Activated CD4-positive, alpha-beta T cell treated with anti-CD3 and anti-CD28 coated beads for 36 hours (primary cell): ENCODE measurements at regions not wholly inside any gene's neighbourhood (a gene's known extent, or its start where the extent isn't known, plus 50 kb on each side); places are given as distances from the start of the nearest gene placed in this dataset.

Source experiments
- ATAC-seq: fragments of 200-7000 bp; cut with Tn5 transposase; one replicate; pipeline ENCODE4 v1.10.0; 2021; ENCODE audit warnings: mild to moderate bottlenecking, moderate library complexity
- CTCF ChIA-PET: fragments of 350-600 bp; sonication (Branson Sonifier 250); formaldehyde crosslinking; loops from one replicate; lab custom pipeline; 2021; ENCODE audit warnings: antibody characterized with exemption; lab: Charles Lee
- POLR2A ChIA-PET: fragments of 350-600 bp; sonication (Branson Sonifier 250); formaldehyde crosslinking; loops from one replicate; lab custom pipeline; 2021; ENCODE audit warnings: antibody characterized with exemption, inconsistent platforms; lab: Charles Lee
- DNase-seq: peaks from one replicate; pipeline ENCODE4 v3.0.0-alpha.2; 2020
- H3K27ac Mint-ChIP-seq: one replicate; pipeline ENCODE4 v1.8.0; 2021; ENCODE audit warnings: mixed read lengths
- H3K27me3 Mint-ChIP-seq: one replicate; pipeline ENCODE4 v1.8.0; 2021; ENCODE audit warnings: mixed read lengths
- H3K36me3 Mint-ChIP-seq: one replicate; pipeline ENCODE4 v1.8.0; 2021; ENCODE audit warnings: low read depth, mixed read lengths
- H3K4me1 Mint-ChIP-seq: one replicate; pipeline ENCODE4 v1.8.0; 2021; ENCODE audit warnings: mixed read lengths
- H3K4me3 Mint-ChIP-seq: one replicate; pipeline ENCODE4 v1.8.0; 2021; ENCODE audit warnings: mild to moderate bottlenecking, moderate library complexity, mixed read lengths
- H3K9me3 Mint-ChIP-seq: one replicate; pipeline ENCODE4 v1.8.0; 2021; ENCODE audit warnings: low read depth, mixed read lengths
- intact Hi-C, 2 experiments: fragments of 100-400 bp; cut with DNase I in 1 of 2; cut with micrococcal nuclease in 1 of 2; formaldehyde crosslinking; loops; one replicate each; pipeline versions ENCODE4 v1.14.2 to v1.15.1; 2022 to 2024; cut with DNase I, micrococcal nuclease

DNA sequence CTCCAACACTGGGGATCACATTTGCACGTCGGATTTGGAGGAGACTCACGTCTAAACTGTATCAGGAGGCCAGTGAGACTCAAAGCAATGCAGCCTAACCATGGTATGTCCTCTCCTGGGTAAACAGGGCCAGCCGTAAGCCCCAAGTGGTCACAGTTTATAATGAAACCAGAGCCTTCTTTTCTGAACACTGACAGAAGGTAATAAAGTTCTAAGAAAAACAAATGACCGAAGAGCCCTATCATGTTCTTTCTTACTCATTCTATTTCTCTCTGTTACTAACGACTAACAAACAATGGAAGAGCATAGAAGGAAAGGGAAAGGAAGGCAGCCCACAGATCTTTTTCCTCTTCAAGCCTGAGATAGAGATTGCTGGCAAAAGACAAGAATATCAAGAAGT lies 796.8 kb upstream of the SOX11 start:
- CTCF ChIA-PET, result interaction anchor here (0.6 kb wide), 1 partner anchor 1145 kb away, joined by 3 read pairs; no protein-coding TSS in a partner anchor
- Mint-ChIP-seq H3K27ac (no peak overlapping the region), H3K4me1 (no peaks in the 10 kb centered on the region), H3K9me3 (peaks cover 9% of the 10 kb centered on the region), H3K4me3 (no peak overlapping the region), H3K27me3 (no peaks in the 10 kb centered on the region), H3K36me3 (no peaks in the 10 kb centered on the region)
- POLR2A ChIA-PET, result no interaction called here
- intact Hi-C loops, result no loop called here
- no peak for DNase-seq
- ATAC-seq, result no peak

DNA sequence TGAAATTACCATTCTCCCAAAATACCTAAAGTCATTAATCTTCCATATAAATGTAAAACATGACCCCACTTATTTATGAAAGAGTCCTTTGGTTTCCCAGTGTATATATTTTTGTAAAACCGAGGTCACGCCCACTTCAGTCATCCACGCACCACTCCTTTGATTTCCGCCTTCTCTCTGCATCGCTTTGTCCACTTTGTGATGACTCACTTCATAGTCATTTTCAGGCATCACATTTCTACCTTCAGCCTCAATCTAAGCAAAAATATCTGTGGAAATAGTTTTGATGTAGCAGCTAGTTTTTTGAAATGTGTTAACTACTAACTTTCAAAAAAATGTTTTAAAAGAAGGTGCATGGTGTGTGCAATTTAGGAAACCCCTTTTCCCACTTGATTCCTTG lies 793.5 kb upstream of the SOX11 start:
- Mint-ChIP-seq H3K9me3 (peaks cover 8% of the 10 kb centered on the region), H3K27me3 (no peaks in the 10 kb centered on the region), H3K4me1 (no peaks in the 10 kb centered on the region), H3K27ac (no peak overlapping the region), H3K36me3 (no peaks in the 10 kb centered on the region), H3K4me3 (no peak overlapping the region)
- POLR2A ChIA-PET, result no interaction called here
- CTCF ChIA-PET, result no interaction called here
- DNase-seq, result no peak
- intact Hi-C loops, result no loop called here
- no peak for ATAC-seq

DNA sequence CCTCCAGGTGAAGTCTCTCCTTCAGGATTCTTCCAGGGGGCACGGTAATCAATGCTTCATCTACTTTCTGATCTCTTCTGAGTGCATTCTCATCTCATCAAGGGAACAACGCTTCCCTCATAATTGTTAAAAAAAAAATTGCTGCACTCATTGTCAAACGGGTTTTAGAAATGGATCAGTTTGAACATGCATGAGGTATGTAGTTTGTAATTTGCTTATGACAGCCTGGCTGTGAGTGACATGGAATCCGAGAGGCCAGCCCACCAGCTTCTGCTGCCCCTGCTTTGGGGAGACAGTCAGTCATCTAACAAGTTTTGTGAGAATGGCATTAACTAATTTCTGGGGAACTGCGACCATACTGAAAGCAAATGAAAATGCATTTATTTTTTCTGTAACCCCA lies 791.9 kb upstream of the SOX11 start:
- no peaks in the 10 kb centered on the region for H3K27me3 Mint-ChIP-seq
- CTCF ChIA-PET, result no interaction called here
- H3K9me3 Mint-ChIP-seq, result peaks cover 5% of the 10 kb centered on the region
- ATAC-seq (no peak), DNase-seq (no peak)
- no peaks in the 10 kb centered on the region for H3K36me3 Mint-ChIP-seq
- H3K4me1 Mint-ChIP-seq, result no peaks in the 10 kb centered on the region
- POLR2A ChIA-PET, result no interaction called here
- H3K4me3 Mint-ChIP-seq, result no peak overlapping the region
- no peak overlapping the region for H3K27ac Mint-ChIP-seq
- intact Hi-C loops, result no loop called here

DNA sequence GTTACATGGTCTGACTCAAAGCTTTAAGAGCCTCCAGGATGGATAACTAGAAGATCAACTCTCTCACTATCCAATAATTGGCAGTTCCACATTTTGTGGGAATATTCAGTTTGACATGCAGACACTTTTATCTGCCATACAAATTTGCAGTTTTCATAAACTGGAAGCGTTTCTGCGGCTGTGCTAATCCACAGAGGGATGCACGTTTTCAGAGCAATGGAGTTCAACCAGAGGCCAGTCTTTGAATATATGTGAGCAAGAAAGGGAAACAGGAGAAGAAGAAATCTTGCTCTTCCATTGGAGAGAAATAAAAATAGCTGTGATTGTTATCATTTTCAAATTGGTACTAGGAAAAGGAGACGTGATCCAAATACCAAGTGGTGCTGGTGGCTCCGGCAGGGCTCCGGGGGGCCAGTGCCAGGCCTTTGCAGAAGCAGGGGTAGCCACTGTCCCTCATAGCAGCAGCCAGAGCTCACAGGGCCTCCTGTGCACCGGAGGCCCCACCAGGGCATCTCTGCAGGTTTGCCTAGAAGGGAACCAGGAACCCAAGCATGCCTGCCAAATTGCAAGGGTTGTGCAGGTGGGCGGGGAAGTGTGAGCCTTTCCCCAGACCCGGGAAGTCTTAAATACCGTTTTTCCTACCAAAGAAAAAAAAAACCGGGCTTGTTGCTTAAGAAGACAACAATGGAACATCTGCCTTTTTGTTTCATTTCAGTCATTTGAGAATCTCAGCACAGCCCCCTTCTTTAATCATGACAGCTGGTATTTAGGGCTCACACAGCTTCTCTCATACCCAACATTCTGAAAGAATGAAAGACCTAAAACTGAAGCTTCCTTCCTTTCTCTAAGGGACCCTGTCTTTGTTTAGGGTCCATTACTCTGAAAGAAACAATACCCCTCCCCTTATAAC lies 791.1 kb upstream of the SOX11 start:
- no peaks in the 10 kb centered on the region for H3K4me1 Mint-ChIP-seq
- no peaks in the 10 kb centered on the region for H3K27me3 Mint-ChIP-seq
- ATAC-seq (no peak), DNase-seq (no peak)
- H3K4me3 Mint-ChIP-seq, result no peak overlapping the region
- intact Hi-C loops, result no loop called here
- POLR2A ChIA-PET, result no interaction called here
- peaks cover 8% of the 10 kb centered on the region for H3K9me3 Mint-ChIP-seq
- CTCF ChIA-PET, result no interaction called here
- H3K36me3 Mint-ChIP-seq, result no peaks in the 10 kb centered on the region
- no peak overlapping the region for H3K27ac Mint-ChIP-seq

DNA sequence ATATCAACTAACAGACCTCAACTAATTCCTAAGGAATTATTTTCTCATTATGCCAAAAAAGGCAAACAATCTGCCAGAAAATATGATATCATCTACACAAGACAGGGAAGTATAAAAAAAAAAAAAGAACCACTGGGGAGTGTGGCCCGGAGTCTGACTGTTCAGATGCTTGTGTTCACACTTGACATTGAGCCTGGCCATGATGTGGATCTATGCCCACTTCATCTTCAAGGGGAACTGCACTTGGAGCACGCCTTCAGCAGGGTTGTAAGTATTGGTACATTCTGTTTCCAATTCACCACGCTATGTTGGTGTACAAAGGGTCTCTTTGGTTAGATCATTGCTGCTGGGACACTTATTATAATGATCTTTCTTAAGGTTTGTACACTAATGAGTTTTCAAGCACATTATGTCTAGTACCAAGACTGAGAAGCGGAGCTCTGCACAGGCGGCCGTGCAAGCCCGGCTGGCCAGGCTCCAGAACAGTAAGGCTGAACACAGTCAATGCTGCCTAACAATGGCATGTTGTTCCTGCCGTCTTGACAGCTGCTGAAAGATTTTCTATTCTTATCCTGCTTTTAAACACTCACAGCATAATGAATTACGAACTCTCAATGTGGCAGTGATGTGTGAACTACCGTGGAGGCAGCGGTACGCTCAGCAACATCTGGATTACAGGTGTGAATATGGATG lies 788.4 kb upstream of the SOX11 start:
- ATAC-seq, result no peak
- POLR2A ChIA-PET, result no interaction called here

DNA sequence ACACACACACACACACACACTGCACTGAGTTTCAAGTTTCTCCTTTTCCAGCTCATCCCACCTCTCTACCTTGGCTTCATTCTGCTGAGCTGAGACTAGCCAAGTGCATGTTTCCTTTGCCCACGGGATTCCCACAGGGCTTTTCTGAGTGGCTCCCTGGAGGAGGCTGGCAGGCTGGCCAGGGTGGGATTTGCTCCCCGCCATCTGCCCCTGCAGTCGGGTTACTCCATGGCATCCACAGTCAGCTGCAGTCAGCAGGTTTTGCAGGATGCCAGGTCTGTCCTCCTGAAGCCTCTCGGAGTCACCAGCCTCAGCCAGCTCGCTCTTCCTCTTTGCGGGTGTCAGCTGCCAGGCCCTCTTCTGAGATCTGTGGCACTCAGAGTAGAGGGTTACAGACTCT lies 783.7 kb upstream of the SOX11 start:
- ChIA-PET POLR2A (no interaction called here), CTCF (no interaction called here)
- DNase-seq (no peak), ATAC-seq (no peak)
- Mint-ChIP-seq H3K27me3 (no peaks in the 10 kb centered on the region), H3K36me3 (no peaks in the 10 kb centered on the region), H3K27ac (no peak overlapping the region), H3K4me1 (no peaks in the 10 kb centered on the region), H3K9me3 (peaks cover 7% of the 10 kb centered on the region), H3K4me3 (no peak overlapping the region)
- intact Hi-C loops, result no loop called here

More for the DNA sequence above, 788.4 kb upstream of the SOX11 start:
- H3K36me3 Mint-ChIP-seq, result no peaks in the 10 kb centered on the region
- H3K4me3 Mint-ChIP-seq, result no peak overlapping the region
- CTCF ChIA-PET, result no interaction called here
- no peak for DNase-seq
- no peak overlapping the region for H3K27ac Mint-ChIP-seq
- no peaks in the 10 kb centered on the region for H3K4me1 Mint-ChIP-seq
- peaks cover 6% of the 10 kb centered on the region for H3K9me3 Mint-ChIP-seq
- H3K27me3 Mint-ChIP-seq, result no peaks in the 10 kb centered on the region
- intact Hi-C loops, result no loop called here

DNA sequence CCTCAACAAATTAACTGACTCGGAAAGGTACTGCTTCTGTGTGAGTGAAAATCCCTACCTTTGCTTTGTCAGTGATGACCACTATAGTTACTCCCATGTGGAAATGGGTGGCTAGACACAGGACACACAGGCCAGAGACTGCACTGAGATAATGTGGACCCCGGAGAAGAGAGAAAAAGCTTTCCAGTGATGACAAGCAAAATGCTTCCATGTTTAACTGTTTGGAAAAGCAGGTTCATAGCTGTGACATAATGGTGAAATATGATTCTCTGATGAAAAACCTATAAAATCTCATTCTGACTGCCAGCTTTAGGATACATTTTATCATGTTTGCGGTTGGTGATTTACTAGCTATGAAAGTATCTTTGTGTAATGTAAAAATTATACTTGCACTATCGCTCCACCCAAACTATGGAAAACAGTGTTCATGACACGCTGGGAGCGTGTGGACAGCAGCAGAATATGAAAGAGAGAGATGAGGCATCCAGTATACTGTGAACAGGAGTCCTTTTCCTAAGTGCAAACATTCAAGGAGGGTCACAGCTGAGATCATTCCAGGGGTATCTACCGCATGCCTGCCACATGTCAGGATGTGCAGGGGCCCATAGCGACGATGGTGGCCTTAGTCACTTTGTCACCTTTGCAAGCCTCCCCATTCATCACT lies 782.7 kb upstream of the SOX11 start:
- H3K27ac Mint-ChIP-seq, result no peak overlapping the region
- ATAC-seq (no peak), DNase-seq (no peak)
- H3K27me3 Mint-ChIP-seq, result no peaks in the 10 kb centered on the region
- no peak overlapping the region for H3K4me3 Mint-ChIP-seq
- ChIA-PET CTCF (interaction anchor here (0.5 kb wide), 1 partner anchor 48 kb away, joined by 3 read pairs; no protein-coding TSS in a partner anchor), POLR2A (no interaction called here)
- no peaks in the 10 kb centered on the region for H3K4me1 Mint-ChIP-seq
- H3K9me3 Mint-ChIP-seq, result peaks cover 12% of the 10 kb centered on the region
- intact Hi-C loops, result no loop called here
- H3K36me3 Mint-ChIP-seq, result no peaks in the 10 kb centered on the region

DNA sequence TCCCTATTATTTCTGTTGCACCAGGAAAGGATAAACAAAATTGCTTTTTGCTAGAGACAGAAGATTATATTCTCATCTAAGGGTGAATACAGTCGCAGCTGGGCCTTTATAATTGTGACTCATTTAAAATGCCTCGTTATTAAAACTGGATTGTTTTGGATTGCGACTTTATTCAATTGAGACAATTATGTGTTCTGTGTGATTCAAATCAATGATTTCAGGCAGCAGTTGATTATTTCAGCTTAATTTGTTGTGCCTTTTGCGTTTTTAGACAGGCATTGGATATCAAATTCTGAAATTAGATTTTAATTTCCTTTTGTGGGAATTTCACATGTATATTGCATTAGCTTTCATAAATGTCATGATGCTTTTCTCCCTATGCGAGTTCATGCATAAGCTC lies 778.1 kb upstream of the SOX11 start:
- no peak for ATAC-seq
- no peaks in the 10 kb centered on the region for H3K4me1 Mint-ChIP-seq
- no peaks in the 10 kb centered on the region for H3K27me3 Mint-ChIP-seq
- intact Hi-C loops, result no loop called here
- CTCF ChIA-PET, result no interaction called here
- no peaks in the 10 kb centered on the region for H3K36me3 Mint-ChIP-seq
- H3K27ac Mint-ChIP-seq, result no peak overlapping the region
- POLR2A ChIA-PET, result no interaction called here
- DNase-seq, result no peak
- H3K4me3 Mint-ChIP-seq, result no peak overlapping the region
- peaks cover 10% of the 10 kb centered on the region for H3K9me3 Mint-ChIP-seq

DNA sequence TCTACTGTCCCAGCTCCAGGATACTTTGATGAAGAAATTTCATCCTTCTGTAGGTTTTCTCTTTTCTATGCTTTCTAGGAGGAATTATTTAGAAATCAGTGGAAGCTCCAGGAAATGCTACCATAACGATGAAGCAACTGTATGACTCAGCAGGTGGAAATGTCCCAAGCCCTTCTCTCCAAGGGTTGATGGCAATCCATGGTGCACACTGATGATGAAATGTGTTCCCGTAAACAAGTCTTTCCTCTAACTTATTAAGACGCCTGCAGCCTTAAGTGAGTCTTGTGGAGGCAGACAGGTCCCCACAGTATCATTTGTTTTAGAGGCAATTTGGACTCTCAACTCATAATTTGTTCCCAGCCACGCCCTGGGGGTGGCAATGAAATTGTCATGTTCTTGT lies 777.6 kb upstream of the SOX11 start:
- Mint-ChIP-seq H3K36me3 (no peaks in the 10 kb centered on the region), H3K4me1 (no peaks in the 10 kb centered on the region), H3K9me3 (peaks cover 10% of the 10 kb centered on the region), H3K27me3 (no peaks in the 10 kb centered on the region), H3K27ac (no peak overlapping the region), H3K4me3 (no peak overlapping the region)
- ChIA-PET POLR2A (no interaction called here), CTCF (no interaction called here)
- intact Hi-C loops, result no loop called here
- no peak for DNase-seq
- no peak for ATAC-seq

DNA sequence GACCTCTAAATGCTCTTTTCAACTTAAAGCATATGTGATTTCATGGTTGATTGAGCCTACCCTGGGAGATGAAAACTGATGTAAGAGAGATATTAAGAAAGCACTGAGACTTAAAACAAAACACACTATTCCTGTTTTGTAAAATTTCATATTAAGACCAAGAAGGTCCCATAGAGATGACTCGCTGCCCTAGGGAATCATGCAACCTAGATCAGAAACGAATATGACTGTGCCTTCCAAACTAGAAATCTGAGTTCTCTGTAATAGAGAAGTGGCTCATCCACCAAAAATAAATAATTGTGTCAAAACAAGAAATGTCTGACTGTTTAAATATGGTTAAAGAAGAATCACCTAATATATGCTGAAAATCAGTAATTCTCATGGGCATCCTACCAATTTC lies 776.8 kb upstream of the SOX11 start:
- H3K27ac Mint-ChIP-seq, result no peak overlapping the region
- H3K4me1 Mint-ChIP-seq, result no peaks in the 10 kb centered on the region
- CTCF ChIA-PET, result no interaction called here
- H3K9me3 Mint-ChIP-seq, result peaks cover 10% of the 10 kb centered on the region
- intact Hi-C loops, result no loop called here
- H3K36me3 Mint-ChIP-seq, result no peaks in the 10 kb centered on the region
- H3K4me3 Mint-ChIP-seq, result no peak overlapping the region
- H3K27me3 Mint-ChIP-seq, result no peaks in the 10 kb centered on the region
- ATAC-seq (no peak), DNase-seq (no peak)
- POLR2A ChIA-PET, result no interaction called here

DNA sequence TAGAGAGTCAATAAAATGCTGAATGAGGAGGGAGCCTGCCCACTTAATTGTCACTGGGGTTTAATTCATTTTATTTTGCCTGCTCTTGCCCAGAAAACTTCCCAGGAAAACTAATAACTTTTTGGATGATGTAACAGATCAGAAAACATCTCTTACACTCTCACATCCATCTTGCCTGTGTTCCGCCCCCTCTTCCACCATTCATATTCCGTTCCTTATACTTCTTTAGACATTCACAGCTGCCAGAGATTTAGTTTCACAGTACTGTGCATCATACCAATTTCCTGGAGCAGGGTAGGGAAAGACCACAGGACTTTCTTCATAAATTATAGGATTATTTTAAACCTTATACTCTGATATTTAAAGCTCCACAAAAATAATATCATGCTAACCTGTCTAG lies 776.1 kb upstream of the SOX11 start:
- Mint-ChIP-seq H3K9me3 (peaks cover 10% of the 10 kb centered on the region), H3K27me3 (no peaks in the 10 kb centered on the region), H3K36me3 (no peaks in the 10 kb centered on the region), H3K4me1 (no peaks in the 10 kb centered on the region), H3K4me3 (no peak overlapping the region), H3K27ac (no peak overlapping the region)
- POLR2A ChIA-PET, result no interaction called here
- CTCF ChIA-PET, result no interaction called here
- no peak for DNase-seq
- intact Hi-C loops, result no loop called here
- ATAC-seq, result no peak

DNA sequence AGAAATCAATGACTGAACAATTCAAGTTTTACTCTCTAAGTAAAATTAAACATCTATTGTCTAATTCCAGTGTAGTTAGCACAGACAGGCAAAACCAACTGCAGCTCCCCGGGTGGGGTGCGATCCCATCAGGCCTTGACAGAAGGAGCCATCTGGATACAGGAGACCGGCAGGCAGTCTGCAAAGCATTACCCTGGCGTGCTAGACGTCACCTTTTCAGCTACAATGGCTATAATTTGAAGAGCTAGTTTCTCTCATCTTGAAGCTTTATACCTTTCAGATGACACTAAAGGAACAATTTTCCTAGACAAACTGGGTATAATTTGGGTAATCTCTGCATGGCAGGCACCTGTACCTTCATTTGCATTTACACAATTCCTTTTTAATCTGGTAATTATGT lies 761.5 kb upstream of the SOX11 start:
- CTCF ChIA-PET, result no interaction called here
- DNase-seq (no peak), ATAC-seq (no peak)
- Mint-ChIP-seq H3K4me1 (no peaks in the 10 kb centered on the region), H3K27ac (no peak overlapping the region), H3K4me3 (no peak overlapping the region), H3K27me3 (no peaks in the 10 kb centered on the region), H3K36me3 (no peaks in the 10 kb centered on the region), H3K9me3 (peaks cover 6% of the 10 kb centered on the region)
- intact Hi-C loops, result no loop called here
- POLR2A ChIA-PET, result no interaction called here
